IMR-90 (cell line): ENCODE measurements at regions not wholly inside any gene's neighbourhood (a gene's known extent, or its start where the extent isn't known, plus 50 kb on each side); places are given as distances from the start of the nearest gene placed in this dataset.

Experiments
- MXI1 ChIP-seq: IDR thresholded peaks from 2 replicates; pipeline ENCODE4 v1.6.1; 2012; ENCODE audit warnings: low read depth, mild to moderate bottlenecking, low read length, moderate library complexity, borderline replicate concordance
- POLR2A ChIP-seq: IDR thresholded peaks from 2 replicates; pipeline ENCODE4 v1.6.1; 2012; ENCODE audit warnings: mild to moderate bottlenecking, low read depth, low read length
- RFX5 ChIP-seq: IDR thresholded peaks from 2 replicates; pipeline ENCODE4 v1.8.0; 2012; ENCODE audit warnings: low read depth, mild to moderate bottlenecking, low read length, moderate library complexity
- TF ChIP-seq, protein P1 (sequence below): conservative IDR thresholded peaks from 2 replicates; pipeline ENCODE4 v1.5.1; 2012; ENCODE audit warnings: mild to moderate bottlenecking, low read depth, low read length, improper control_type of control experiment
- TF ChIP-seq, protein P2 (sequence below): fragments of 150-350 bp; IDR thresholded peaks from 2 replicates; pipeline ENCODE4 v1.6.1; 2017; ENCODE audit warnings: mild to moderate bottlenecking, antibody characterized with exemption, low read length, low read depth

DNA sequence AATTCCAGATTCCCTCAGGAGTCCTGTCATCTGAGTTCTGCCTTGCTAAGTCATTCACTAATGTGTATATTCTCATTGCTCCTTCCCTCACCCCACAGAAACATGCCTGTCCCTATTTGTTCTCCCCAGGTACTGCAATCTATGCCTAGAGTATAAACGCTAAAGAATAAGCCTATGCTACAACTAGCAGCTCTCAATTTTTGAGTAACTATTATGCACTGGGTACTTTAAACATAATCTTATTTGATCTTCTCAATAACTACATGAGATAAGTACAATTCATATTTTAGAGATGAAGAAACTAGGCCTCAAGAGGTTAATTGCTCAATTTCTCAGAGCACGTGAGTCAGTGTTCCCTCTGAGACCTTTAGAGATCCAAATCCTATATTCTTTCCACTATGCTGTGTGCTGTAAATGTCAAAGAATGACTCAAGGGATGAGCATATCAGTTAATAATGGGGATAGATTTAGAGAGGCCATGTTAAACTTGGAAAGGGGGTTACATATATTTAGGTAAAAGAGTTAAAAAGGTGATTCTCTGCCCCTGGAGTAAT is 423.8 kb upstream of the ADGRB3 start:
- TF ChIP-seq, protein P1, sequence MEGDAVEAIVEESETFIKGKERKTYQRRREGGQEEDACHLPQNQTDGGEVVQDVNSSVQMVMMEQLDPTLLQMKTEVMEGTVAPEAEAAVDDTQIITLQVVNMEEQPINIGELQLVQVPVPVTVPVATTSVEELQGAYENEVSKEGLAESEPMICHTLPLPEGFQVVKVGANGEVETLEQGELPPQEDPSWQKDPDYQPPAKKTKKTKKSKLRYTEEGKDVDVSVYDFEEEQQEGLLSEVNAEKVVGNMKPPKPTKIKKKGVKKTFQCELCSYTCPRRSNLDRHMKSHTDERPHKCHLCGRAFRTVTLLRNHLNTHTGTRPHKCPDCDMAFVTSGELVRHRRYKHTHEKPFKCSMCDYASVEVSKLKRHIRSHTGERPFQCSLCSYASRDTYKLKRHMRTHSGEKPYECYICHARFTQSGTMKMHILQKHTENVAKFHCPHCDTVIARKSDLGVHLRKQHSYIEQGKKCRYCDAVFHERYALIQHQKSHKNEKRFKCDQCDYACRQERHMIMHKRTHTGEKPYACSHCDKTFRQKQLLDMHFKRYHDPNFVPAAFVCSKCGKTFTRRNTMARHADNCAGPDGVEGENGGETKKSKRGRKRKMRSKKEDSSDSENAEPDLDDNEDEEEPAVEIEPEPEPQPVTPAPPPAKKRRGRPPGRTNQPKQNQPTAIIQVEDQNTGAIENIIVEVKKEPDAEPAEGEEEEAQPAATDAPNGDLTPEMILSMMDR, result no peak
- TF ChIP-seq POLR2A, result no peak
- TF ChIP-seq, protein P2, sequence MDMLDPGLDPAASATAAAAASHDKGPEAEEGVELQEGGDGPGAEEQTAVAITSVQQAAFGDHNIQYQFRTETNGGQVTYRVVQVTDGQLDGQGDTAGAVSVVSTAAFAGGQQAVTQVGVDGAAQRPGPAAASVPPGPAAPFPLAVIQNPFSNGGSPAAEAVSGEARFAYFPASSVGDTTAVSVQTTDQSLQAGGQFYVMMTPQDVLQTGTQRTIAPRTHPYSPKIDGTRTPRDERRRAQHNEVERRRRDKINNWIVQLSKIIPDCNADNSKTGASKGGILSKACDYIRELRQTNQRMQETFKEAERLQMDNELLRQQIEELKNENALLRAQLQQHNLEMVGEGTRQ, result no peak
- no peak for TF ChIP-seq RFX5
- no peak for TF ChIP-seq MXI1
